Sigmoid colon (tissue), 4 donors: ENCODE measurements at regions not wholly inside any gene's neighbourhood (a gene's known extent, or its start where the extent isn't known, plus 50 kb on each side); places are given as distances from the start of the nearest gene placed in this dataset.

Experiments used
- CTCF ChIP-seq, 4 experiments: fragments of 450-650 bp in 3 of 4; fragments of 200-600 bp in 1 of 4; IDR thresholded peaks; one replicate each; pipeline ENCODE4 v1.5.1; 2016 to 2019; ENCODE audit warnings: antibody characterized with exemption in 4 of 4, mild to moderate bottlenecking in 3 of 4, moderate library complexity in 2 of 4
- POLR2A ChIP-seq, 2 donors: fragments of 450-650 bp; IDR thresholded peaks; one replicate each; pipeline ENCODE4 v1.6.1; 2016; ENCODE audit warnings: antibody characterized with exemption in 2 of 2, mild to moderate bottlenecking in 2 of 2, moderate library complexity in 2 of 2
- POLR2AphosphoS5 ChIP-seq, 4 donors: sonication (generic); formaldehyde crosslinking; IDR thresholded peaks; one replicate each; pipeline ENCODE4 v1.6.1; 2017; ENCODE audit warnings: antibody characterized with exemption in 4 of 4

GRCh38 chr4:14169460-14169859 lies 541.9 kb upstream of the BOD1L1 start:
- TF ChIP-seq CTCF (IDR thresholded peaks at IDR 0.05) (no peak), POLR2A (IDR thresholded peaks at IDR 0.05) (no peak), POLR2AphosphoS5 (IDR thresholded peaks at IDR 0.05) (no peak)
